ENCODE measurements at regions not wholly inside any gene's neighbourhood (a gene's known extent, or its start where the extent isn't known, plus 50 kb on each side); places are given as distances from the start of the nearest gene placed in this dataset.

DNA sequence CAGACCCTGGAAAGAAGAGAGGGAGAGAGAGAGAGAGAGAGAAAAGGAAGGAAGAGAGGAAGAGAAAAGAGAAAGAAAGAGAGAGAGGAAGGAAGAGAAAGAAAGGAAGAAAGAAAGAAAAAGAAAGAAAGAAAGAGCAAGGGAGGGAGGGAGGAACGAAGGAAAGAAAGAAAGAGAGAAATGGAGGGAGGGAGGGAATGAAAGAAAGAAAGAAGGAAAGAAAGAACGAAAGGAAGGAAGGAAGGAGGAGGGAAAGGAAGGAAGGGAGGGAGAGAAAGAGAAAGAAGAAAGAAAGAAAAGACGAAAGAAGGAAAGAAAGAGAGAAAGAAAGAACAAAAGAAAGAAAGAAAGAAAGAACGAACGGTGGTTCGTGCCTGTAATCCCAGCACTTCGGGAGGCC, 133.4 kb downstream of the HNRNPD start:
- TF ChIP-seq, protein P1, sequence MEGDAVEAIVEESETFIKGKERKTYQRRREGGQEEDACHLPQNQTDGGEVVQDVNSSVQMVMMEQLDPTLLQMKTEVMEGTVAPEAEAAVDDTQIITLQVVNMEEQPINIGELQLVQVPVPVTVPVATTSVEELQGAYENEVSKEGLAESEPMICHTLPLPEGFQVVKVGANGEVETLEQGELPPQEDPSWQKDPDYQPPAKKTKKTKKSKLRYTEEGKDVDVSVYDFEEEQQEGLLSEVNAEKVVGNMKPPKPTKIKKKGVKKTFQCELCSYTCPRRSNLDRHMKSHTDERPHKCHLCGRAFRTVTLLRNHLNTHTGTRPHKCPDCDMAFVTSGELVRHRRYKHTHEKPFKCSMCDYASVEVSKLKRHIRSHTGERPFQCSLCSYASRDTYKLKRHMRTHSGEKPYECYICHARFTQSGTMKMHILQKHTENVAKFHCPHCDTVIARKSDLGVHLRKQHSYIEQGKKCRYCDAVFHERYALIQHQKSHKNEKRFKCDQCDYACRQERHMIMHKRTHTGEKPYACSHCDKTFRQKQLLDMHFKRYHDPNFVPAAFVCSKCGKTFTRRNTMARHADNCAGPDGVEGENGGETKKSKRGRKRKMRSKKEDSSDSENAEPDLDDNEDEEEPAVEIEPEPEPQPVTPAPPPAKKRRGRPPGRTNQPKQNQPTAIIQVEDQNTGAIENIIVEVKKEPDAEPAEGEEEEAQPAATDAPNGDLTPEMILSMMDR (IDR thresholded peaks at IDR 0.05) = no peak
- TF ChIP-seq ZFX (IDR thresholded peaks at IDR 0.05; ENCODE audit: borderline replicate concordance) = no peak

Measured in 22Rv1 (cell line).